GM12865 (cell line): ENCODE measurements at regions not wholly inside any gene's neighbourhood (a gene's known extent, or its start where the extent isn't known, plus 50 kb on each side); places are given as distances from the start of the nearest gene placed in this dataset.

Source experiments
- DNase-seq: peaks from one replicate; pipeline ENCODE4 v3.0.0; 2010; ENCODE audit warnings: low read depth
- H3K4me3 ChIP-seq: 2 replicates; pipeline ENCODE4 v1.5.1; 2011; ENCODE audit warnings: mild to moderate bottlenecking, low read depth, low read length, control low read depth
- TF ChIP-seq, protein P1 (sequence below): IDR thresholded peaks from 2 replicates; pipeline ENCODE4 v1.5.1; 2011; ENCODE audit warnings: low read length, control low read depth, low read depth, inconsistent platforms; ENCODE audit not compliant: insufficient read depth; ENCODE audit errors: missing control alignments

GRCh38 chr7:41592794-41593193 lies 110.1 kb downstream of the INHBA start:
- H3K4me3 ChIP-seq, result no peak overlapping the region
- TF ChIP-seq, protein P1, sequence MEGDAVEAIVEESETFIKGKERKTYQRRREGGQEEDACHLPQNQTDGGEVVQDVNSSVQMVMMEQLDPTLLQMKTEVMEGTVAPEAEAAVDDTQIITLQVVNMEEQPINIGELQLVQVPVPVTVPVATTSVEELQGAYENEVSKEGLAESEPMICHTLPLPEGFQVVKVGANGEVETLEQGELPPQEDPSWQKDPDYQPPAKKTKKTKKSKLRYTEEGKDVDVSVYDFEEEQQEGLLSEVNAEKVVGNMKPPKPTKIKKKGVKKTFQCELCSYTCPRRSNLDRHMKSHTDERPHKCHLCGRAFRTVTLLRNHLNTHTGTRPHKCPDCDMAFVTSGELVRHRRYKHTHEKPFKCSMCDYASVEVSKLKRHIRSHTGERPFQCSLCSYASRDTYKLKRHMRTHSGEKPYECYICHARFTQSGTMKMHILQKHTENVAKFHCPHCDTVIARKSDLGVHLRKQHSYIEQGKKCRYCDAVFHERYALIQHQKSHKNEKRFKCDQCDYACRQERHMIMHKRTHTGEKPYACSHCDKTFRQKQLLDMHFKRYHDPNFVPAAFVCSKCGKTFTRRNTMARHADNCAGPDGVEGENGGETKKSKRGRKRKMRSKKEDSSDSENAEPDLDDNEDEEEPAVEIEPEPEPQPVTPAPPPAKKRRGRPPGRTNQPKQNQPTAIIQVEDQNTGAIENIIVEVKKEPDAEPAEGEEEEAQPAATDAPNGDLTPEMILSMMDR, result no peak
- DNase-seq, result no peak

DNA sequence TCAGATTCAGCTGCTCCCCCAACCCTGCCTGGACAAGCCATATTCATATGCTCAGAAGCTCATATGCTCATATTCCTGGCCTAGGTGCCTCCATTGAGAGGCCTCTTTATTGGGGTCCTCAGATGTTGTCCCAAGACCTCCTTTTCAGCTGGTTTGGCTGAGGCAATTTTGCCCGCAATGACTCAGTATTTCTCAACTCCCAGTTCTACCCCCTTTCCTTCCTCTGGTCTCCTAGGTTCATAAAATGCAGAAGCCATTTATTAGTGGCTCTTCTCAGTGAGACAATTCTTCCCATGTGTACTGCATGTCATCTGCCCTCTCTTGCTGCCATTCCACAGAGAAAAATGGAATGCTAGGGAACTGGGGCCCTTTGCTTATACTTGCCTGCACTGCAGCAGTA lies 110.7 kb downstream of the INHBA start:
- TF ChIP-seq, protein P1, result no peak
- H3K4me3 ChIP-seq, result no peak overlapping the region
- no peak for DNase-seq

- H3K4me3 ChIP-seq, result no peak overlapping the region
- DNase-seq, result no peak
- TF ChIP-seq, protein P1, result no peak
These were observed 111.9 kb downstream of the INHBA start for GRCh38 chr7:41590986-41591385.

DNA sequence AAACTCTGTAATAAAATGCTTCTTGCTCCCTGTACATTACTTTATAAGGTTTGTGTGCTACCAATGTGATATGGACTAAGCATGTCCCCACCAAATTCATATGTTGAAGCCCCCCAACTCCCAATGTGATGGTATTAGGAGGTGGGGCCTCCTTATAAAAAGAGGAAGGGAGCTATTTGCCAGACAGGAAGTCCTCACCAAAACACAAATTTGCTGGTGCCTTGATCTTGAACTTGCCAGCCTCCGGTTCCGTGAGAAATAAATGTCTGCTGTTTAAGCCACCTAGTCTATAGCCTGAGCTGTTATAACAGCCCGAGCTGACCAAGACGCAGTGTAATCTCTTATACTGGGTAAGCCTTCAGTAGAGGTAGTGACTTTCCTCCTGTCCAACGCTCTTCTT lies 114.5 kb downstream of the INHBA start:
- TF ChIP-seq, protein P1, result no peak
- H3K4me3 ChIP-seq, result no peak overlapping the region
- DNase-seq, result no peak

DNA sequence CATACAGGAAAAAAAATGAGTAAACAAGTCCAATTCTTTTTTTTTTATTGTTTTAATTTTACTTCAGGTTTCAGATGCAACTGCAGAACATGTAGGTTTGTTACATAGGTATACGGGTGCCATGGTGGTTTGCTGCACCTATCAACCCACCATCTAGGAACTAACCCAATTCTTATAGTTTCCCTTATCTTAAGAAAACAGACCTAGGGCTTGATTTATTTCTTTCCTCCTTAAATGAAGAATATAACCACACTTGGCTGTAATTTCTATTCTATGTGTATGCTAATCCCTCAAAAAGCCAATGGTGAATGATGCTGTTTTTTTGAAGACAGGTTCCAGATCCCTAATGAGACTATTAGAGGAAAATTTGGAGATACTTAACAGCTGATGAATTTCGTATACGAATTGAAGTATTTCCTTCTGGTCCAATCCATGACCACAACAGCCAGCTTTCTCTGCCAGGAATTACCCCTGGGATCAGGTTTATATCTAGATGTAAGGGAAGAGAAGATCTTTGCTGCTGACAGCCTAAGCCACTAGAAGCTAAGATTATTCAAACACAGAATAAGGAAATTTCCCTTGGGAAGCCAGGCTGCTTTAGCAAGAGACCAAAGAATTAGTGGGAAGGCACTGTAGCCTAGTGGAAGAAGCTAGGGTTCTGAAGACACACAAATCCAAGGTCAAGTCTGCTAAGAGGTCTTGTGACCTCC lies 115.8 kb downstream of the INHBA start:
- no peak for DNase-seq
- TF ChIP-seq, protein P1, result no peak
- no peak overlapping the region for H3K4me3 ChIP-seq

DNA sequence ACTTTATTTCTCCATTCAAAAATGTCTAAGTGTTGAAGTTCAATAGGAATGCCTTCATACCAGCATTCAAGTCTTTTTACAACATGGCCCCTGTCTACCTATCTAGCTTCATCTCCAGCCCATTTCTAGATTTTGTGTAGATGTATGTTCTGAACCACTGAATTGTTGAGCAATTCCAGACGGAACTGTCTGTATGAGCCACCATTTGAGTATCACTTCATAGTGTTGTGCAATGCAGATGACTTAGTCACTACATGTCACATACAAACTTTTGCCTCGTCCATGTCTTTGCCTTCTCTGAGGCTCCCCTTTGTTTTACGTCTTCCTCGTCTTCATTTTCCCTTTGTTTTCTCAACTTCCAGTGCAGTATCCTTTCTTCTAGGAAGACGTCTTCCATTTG lies 118.1 kb downstream of the INHBA start:
- no peak for DNase-seq
- TF ChIP-seq, protein P1, result no peak
- no peak overlapping the region for H3K4me3 ChIP-seq

- TF ChIP-seq, protein P1, result no peak
- H3K4me3 ChIP-seq, result no peak overlapping the region
- DNase-seq, result no peak
These were observed 120.8 kb downstream of the INHBA start for GRCh38 chr7:41582116-41582515.
